ENCODE measurements at regions not wholly inside any gene's neighbourhood (a gene's known extent, or its start where the extent isn't known, plus 50 kb on each side); places are given as distances from the start of the nearest gene placed in this dataset.

GRCh38 chr5:68077349-68077894, 138.1 kb upstream of the PIK3R1 start:
- no peak for TF ChIP-seq CTCF (IDR thresholded peaks at IDR 0.05)
- no peak for TF ChIP-seq POLR2A (IDR thresholded peaks at IDR 0.05)

All from Peyer's patch (tissue), 4 donors.